Body of pancreas (tissue), 4 donors: ENCODE measurements at regions not wholly inside any gene's neighbourhood (a gene's known extent, or its start where the extent isn't known, plus 50 kb on each side); places are given as distances from the start of the nearest gene placed in this dataset.

Experiments
- ATAC-seq: fragments of 150-250 bp; one replicate; pipeline ENCODE4 v1.9.1; 2016
- DNase-seq, 4 donors: peaks; one replicate each; pipeline ENCODE4 v3.0.0-alpha.2; 2019
- H3K27ac ChIP-seq, 4 donors: fragments of 200-600 bp; sonication (generic); 1 replicate in 3 of 4; 2 replicates in 1 of 4; pipeline versions ENCODE4 v1.5.1 to v1.6.1; 2016 to 2019; ENCODE audit warnings: mild to moderate bottlenecking in 1 of 4, mixed read lengths in 1 of 4, moderate library complexity in 1 of 4
- H3K27me3 ChIP-seq, 2 donors: fragments of 200-600 bp; sonication (generic); one replicate each; pipeline ENCODE4 v1.6.0; 2016; ENCODE audit warnings: mild to moderate bottlenecking in 1 of 2
- H3K36me3 ChIP-seq, 2 donors: fragments of 200-600 bp; sonication (generic); replicated peaks in 1 of 2; 2 replicates each; pipeline ENCODE4 v1.5.1; 2016; ENCODE audit warnings: low read depth in 2 of 2; ENCODE audit not compliant: insufficient read depth in 1 of 2
- H3K4me1 ChIP-seq: fragments of 200-600 bp; sonication (generic); one replicate; pipeline ENCODE4 v1.6.0; 2016
- H3K4me3 ChIP-seq, 2 donors: fragments of 200-600 bp; sonication (generic); 1 replicate in 1 of 2; 2 replicates in 1 of 2; pipeline ENCODE4 v1.5.1; 2016 to 2019
- H3K9me3 ChIP-seq, 3 donors: fragments of 200-600 bp; sonication (generic); 1 replicate in 2 of 3; 2 replicates in 1 of 3; pipeline ENCODE4 v1.5.1; 2016
- CTCF ChIP-seq, 7 experiments: fragments of 450-650 bp in 4 of 7; fragments of 200-600 bp in 3 of 7; sonication (generic) in 3 of 7; IDR thresholded peaks; one replicate each; pipeline ENCODE4 v1.5.1; 2016 to 2019; ENCODE audit warnings: antibody characterized with exemption in 7 of 7
- POLR2A ChIP-seq, 3 donors: fragments of 450-650 bp; IDR thresholded peaks; one replicate each; pipeline ENCODE4 v1.6.1; 2016; ENCODE audit warnings: antibody characterized with exemption in 3 of 3, mild to moderate bottlenecking in 2 of 3
- WGBS, 2 donors: methylation state at CpG; one replicate each; pipeline ENCODE4 v1.1.5; 2017; 5-methylcytosine and 5-hydroxymethylcytosine counted together
- intact Hi-C: fragments of 100-400 bp; cut with DNase I; formaldehyde crosslinking; loops from one replicate; pipeline ENCODE4 v1.15.1; 2023

GRCh38 chr4:175253184-175253902, 335.2 kb downstream of the ADAM29 start:
- H3K27me3 ChIP-seq = no peaks in the 10 kb centered on the region
- H3K27ac ChIP-seq = no peak overlapping the region
- TF ChIP-seq CTCF (IDR thresholded peaks at IDR 0.05) (peak in 1 of 7 experiments; percentile 31), POLR2A (IDR thresholded peaks at IDR 0.05) (no peak)
- intact Hi-C loops = no loop called here
- WGBS, 2 donors = 59 to 60% methylated on average over 8 of the region's 8 CpGs
- no peaks in the 10 kb centered on the region for H3K36me3 ChIP-seq
- no peak overlapping the region for H3K4me3 ChIP-seq
- ATAC-seq (no peak), DNase-seq (no peak)
- H3K4me1 ChIP-seq = no peaks in the 10 kb centered on the region
- H3K9me3 ChIP-seq = no peaks in the 10 kb centered on the region

- no peaks in the 10 kb centered on the region for H3K9me3 ChIP-seq
- TF ChIP-seq CTCF (IDR thresholded peaks at IDR 0.05) = no peak
- TF ChIP-seq POLR2A (IDR thresholded peaks at IDR 0.05) = no peak
- 73 to 83% methylated on average over 1 of the region's 1 CpG for WGBS, 2 donors
- ATAC-seq (no peak), DNase-seq (no peak)
- no peaks in the 10 kb centered on the region for H3K27me3 ChIP-seq
- H3K4me1 ChIP-seq = no peaks in the 10 kb centered on the region
- H3K27ac ChIP-seq = no peak overlapping the region
- no peak overlapping the region for H3K4me3 ChIP-seq
- H3K36me3 ChIP-seq = no peaks in the 10 kb centered on the region
- intact Hi-C loops = no loop called here
Measured at GRCh38 chr4:175263537-175263936, 345.4 kb downstream of the ADAM29 start.

- no peaks in the 10 kb centered on the region for H3K36me3 ChIP-seq
- WGBS, 2 donors = 45 to 52% methylated on average over 2 of the region's 2 CpGs
- TF ChIP-seq POLR2A (IDR thresholded peaks at IDR 0.05) (no peak), CTCF (IDR thresholded peaks at IDR 0.05) (no peak)
- no peaks in the 10 kb centered on the region for H3K9me3 ChIP-seq
- ATAC-seq = no peak
- no peak for DNase-seq
- no peaks in the 10 kb centered on the region for H3K27me3 ChIP-seq
- H3K27ac ChIP-seq = no peak overlapping the region
- H3K4me1 ChIP-seq = no peaks in the 10 kb centered on the region
- H3K4me3 ChIP-seq = no peak overlapping the region
- intact Hi-C loops = no loop called here
Measured at GRCh38 chr4:175271010-175271630, 353.0 kb downstream of the ADAM29 start.

- 47 to 58% methylated on average over 4 of the region's 4 CpGs for WGBS, 2 donors
- Histone ChIP-seq H3K36me3 (no peaks in the 10 kb centered on the region), H3K9me3 (no peaks in the 10 kb centered on the region), H3K4me3 (no peak overlapping the region), H3K4me1 (no peaks in the 10 kb centered on the region), H3K27me3 (no peaks in the 10 kb centered on the region), H3K27ac (no peak overlapping the region)
- intact Hi-C loops = no loop called here
- ATAC-seq (no peak), DNase-seq (no peak)
- TF ChIP-seq CTCF (IDR thresholded peaks at IDR 0.05) (no peak), POLR2A (IDR thresholded peaks at IDR 0.05) (no peak)
Measured at GRCh38 chr4:175273995-175274753, 356.0 kb downstream of the ADAM29 start.
